WTC11 (cell line): ENCODE measurements at regions not wholly inside any gene's neighbourhood (a gene's known extent, or its start where the extent isn't known, plus 50 kb on each side); places are given as distances from the start of the nearest gene placed in this dataset.

Experiments
- ATAC-seq: fragments of 200-7000 bp; cut with Tn5 transposase; 2 replicates; pipeline ENCODE4 v1.10.0; 2021; ENCODE audit warnings: mild to moderate bottlenecking, moderate library complexity
- CTCF ChIA-PET: fragments of 300-600 bp; sonication (Branson Sonifier 250); formaldehyde crosslinking; loops from one replicate; lab custom pipeline; 2021; ENCODE audit warnings: antibody characterized with exemption; lab: Charles Lee
- POLR2A ChIA-PET: fragments of 350-600 bp; sonication (Branson Sonifier 250); formaldehyde crosslinking; loops from one replicate; lab custom pipeline; 2021; ENCODE audit warnings: antibody characterized with exemption; lab: Charles Lee
- DNase-seq: peaks from one replicate; pipeline ENCODE4 v3.0.0; 2021; ENCODE audit warnings: low spot score
- H3K27ac Mint-ChIP-seq: 2 replicates; pipeline ENCODE4 v1.8.0; 2021; ENCODE audit warnings: mixed read lengths
- H3K27me3 Mint-ChIP-seq: 2 replicates; pipeline ENCODE4 v1.8.0; 2021; ENCODE audit warnings: low read depth, mild to moderate bottlenecking, moderate library complexity, mixed read lengths
- H3K36me3 Mint-ChIP-seq: 2 replicates; pipeline ENCODE4 v1.8.0; 2021; ENCODE audit warnings: mixed read lengths
- H3K4me1 Mint-ChIP-seq: 2 replicates; pipeline ENCODE4 v1.8.0; 2022; ENCODE audit warnings: mixed read lengths
- H3K4me3 Mint-ChIP-seq: 2 replicates; pipeline ENCODE4 v1.8.0; 2021; ENCODE audit warnings: mild to moderate bottlenecking, moderate library complexity, mixed read lengths
- H3K9me3 Mint-ChIP-seq: 2 replicates; pipeline ENCODE4 v1.8.0; 2021; ENCODE audit warnings: mixed read lengths
- CBFB ChIP-seq: sonication (generic); formaldehyde crosslinking; IDR thresholded peaks from 2 replicates; pipeline ENCODE4 v1.8.1; 2022; ENCODE audit warnings: mild to moderate bottlenecking, low read depth, missing genetic modification reagents
- GABPB1 ChIP-seq: sonication (generic); formaldehyde crosslinking; IDR thresholded peaks from 2 replicates; pipeline ENCODE4 v1.8.1; 2023; ENCODE audit warnings: mild to moderate bottlenecking, missing genetic modification reagents
- GTF2I ChIP-seq: fragments of 250-450 bp; sonication (Bioruptor Pico); conservative IDR thresholded peaks from 2 replicates; pipeline ENCODE4 v1.4.0; 2021; ENCODE audit warnings: mild to moderate bottlenecking
- KAT7 ChIP-seq: sonication (generic); formaldehyde crosslinking; IDR thresholded peaks from 2 replicates; pipeline ENCODE4 v1.8.1; 2023; ENCODE audit warnings: missing genetic modification reagents, mild to moderate bottlenecking, borderline replicate concordance
- NR3C1 ChIP-seq: sonication (generic); formaldehyde crosslinking; conservative IDR thresholded peaks from 2 replicates; pipeline ENCODE4 v1.8.1; 2023; ENCODE audit warnings: low read depth, mild to moderate bottlenecking, missing genetic modification reagents
- RELA ChIP-seq: sonication (generic); formaldehyde crosslinking; IDR thresholded peaks from 2 replicates; pipeline ENCODE4 v1.8.1; 2022; ENCODE audit warnings: missing genetic modification reagents, mild to moderate bottlenecking, borderline replicate concordance
- SOX15 ChIP-seq: fragments of 250-450 bp; sonication (Bioruptor Pico); IDR thresholded peaks from 2 replicates; pipeline ENCODE4 v1.9.0; 2021; ENCODE audit warnings: mild to moderate bottlenecking
- TCF7 ChIP-seq: sonication (generic); formaldehyde crosslinking; IDR thresholded peaks from 2 replicates; pipeline ENCODE4 v1.8.0; 2022; ENCODE audit warnings: mild to moderate bottlenecking, low read depth, missing genetic modification reagents, moderate library complexity
- ZNF138 ChIP-seq: sonication (generic); formaldehyde crosslinking; conservative IDR thresholded peaks from 2 replicates; pipeline ENCODE4 v1.8.1; 2022; ENCODE audit warnings: mild to moderate bottlenecking, moderate library complexity, missing genetic modification reagents
- ZNF232 ChIP-seq: sonication (generic); formaldehyde crosslinking; IDR thresholded peaks from 2 replicates; pipeline ENCODE4 v1.8.0; 2022; ENCODE audit warnings: mild to moderate bottlenecking, missing genetic modification reagents
- TF ChIP-seq, protein P1 (sequence below): fragments of 250-450 bp; sonication (Bioruptor Pico); IDR thresholded peaks from 2 replicates; pipeline ENCODE4 v1.9.0; 2021; ENCODE audit warnings: mild to moderate bottlenecking, borderline replicate concordance
- TF ChIP-seq, protein P2 (sequence below): sonication (generic); formaldehyde crosslinking; IDR thresholded peaks from 2 replicates; pipeline ENCODE4 v1.8.1; 2023; ENCODE audit warnings: mild to moderate bottlenecking, missing genetic modification reagents
- TF ChIP-seq, protein P3 (sequence below): fragments of 250-450 bp; sonication (Bioruptor Pico); IDR thresholded peaks from 2 replicates; pipeline ENCODE4 v2.1.2; 2022; ENCODE audit warnings: mild to moderate bottlenecking, moderate library complexity
- TF ChIP-seq, protein P4 (sequence below): sonication (generic); formaldehyde crosslinking; IDR thresholded peaks from 2 replicates; pipeline ENCODE4 v1.8.0; 2022; ENCODE audit warnings: missing genetic modification reagents
- TF ChIP-seq, protein P5 (sequence below): fragments of 250-450 bp; sonication (Bioruptor Pico); IDR thresholded peaks from 2 replicates; pipeline ENCODE4 v1.9.0; 2021; ENCODE audit warnings: mild to moderate bottlenecking
- TF ChIP-seq, protein P6 (sequence below): sonication (generic); formaldehyde crosslinking; conservative IDR thresholded peaks from 2 replicates; pipeline ENCODE4 v1.8.1; 2023; ENCODE audit warnings: mild to moderate bottlenecking, low read depth, missing genetic modification reagents, moderate library complexity
- TF ChIP-seq, protein P7 (sequence below): sonication (generic); formaldehyde crosslinking; IDR thresholded peaks from 2 replicates; pipeline ENCODE4 v1.8.1; 2022; ENCODE audit warnings: low read depth, mild to moderate bottlenecking, moderate library complexity, missing genetic modification reagents, borderline replicate concordance
- TF ChIP-seq, protein P8 (sequence below): sonication (generic); formaldehyde crosslinking; IDR thresholded peaks from 2 replicates; pipeline ENCODE4 v1.8.1; 2022; ENCODE audit warnings: mild to moderate bottlenecking, missing genetic modification reagents, moderate library complexity, borderline replicate concordance

DNA sequence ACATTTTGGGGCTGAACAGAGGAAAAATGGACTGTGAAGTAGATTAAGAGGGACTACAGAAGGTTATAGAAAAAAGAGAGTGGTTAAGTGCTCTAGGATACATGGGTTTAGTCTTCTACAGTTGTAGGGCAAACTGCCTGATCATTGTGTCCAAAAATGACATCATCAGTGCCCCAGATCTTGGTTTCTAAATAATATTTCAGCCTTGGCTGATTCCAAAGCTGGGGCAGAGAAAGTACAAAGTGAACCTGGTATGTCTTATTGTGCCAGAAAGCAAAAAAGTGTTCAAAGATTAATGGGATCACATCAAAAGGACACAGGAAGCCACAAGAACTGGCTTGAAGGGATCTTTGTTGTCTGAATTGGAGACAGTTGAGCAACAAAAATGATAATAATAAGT lies 97.1 kb upstream of the ZNF521 start (continued):
- TF ChIP-seq, protein P1, sequence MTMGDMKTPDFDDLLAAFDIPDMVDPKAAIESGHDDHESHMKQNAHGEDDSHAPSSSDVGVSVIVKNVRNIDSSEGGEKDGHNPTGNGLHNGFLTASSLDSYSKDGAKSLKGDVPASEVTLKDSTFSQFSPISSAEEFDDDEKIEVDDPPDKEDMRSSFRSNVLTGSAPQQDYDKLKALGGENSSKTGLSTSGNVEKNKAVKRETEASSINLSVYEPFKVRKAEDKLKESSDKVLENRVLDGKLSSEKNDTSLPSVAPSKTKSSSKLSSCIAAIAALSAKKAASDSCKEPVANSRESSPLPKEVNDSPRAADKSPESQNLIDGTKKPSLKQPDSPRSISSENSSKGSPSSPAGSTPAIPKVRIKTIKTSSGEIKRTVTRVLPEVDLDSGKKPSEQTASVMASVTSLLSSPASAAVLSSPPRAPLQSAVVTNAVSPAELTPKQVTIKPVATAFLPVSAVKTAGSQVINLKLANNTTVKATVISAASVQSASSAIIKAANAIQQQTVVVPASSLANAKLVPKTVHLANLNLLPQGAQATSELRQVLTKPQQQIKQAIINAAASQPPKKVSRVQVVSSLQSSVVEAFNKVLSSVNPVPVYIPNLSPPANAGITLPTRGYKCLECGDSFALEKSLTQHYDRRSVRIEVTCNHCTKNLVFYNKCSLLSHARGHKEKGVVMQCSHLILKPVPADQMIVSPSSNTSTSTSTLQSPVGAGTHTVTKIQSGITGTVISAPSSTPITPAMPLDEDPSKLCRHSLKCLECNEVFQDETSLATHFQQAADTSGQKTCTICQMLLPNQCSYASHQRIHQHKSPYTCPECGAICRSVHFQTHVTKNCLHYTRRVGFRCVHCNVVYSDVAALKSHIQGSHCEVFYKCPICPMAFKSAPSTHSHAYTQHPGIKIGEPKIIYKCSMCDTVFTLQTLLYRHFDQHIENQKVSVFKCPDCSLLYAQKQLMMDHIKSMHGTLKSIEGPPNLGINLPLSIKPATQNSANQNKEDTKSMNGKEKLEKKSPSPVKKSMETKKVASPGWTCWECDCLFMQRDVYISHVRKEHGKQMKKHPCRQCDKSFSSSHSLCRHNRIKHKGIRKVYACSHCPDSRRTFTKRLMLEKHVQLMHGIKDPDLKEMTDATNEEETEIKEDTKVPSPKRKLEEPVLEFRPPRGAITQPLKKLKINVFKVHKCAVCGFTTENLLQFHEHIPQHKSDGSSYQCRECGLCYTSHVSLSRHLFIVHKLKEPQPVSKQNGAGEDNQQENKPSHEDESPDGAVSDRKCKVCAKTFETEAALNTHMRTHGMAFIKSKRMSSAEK (CRISPR knock-in tag), result no peak
- TF ChIP-seq SOX15 (CRISPR knock-in tag) (no peak), NR3C1 (CRISPR knock-in tag) (no peak), KAT7 (CRISPR knock-in tag) (no peak), RELA (CRISPR knock-in tag) (no peak), ZNF232 (no peak), ZNF138 (CRISPR knock-in tag) (no peak)
- TF ChIP-seq, protein P2, sequence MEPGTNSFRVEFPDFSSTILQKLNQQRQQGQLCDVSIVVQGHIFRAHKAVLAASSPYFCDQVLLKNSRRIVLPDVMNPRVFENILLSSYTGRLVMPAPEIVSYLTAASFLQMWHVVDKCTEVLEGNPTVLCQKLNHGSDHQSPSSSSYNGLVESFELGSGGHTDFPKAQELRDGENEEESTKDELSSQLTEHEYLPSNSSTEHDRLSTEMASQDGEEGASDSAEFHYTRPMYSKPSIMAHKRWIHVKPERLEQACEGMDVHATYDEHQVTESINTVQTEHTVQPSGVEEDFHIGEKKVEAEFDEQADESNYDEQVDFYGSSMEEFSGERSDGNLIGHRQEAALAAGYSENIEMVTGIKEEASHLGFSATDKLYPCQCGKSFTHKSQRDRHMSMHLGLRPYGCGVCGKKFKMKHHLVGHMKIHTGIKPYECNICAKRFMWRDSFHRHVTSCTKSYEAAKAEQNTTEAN (CRISPR knock-in tag), result no peak
- TF ChIP-seq, protein P3, sequence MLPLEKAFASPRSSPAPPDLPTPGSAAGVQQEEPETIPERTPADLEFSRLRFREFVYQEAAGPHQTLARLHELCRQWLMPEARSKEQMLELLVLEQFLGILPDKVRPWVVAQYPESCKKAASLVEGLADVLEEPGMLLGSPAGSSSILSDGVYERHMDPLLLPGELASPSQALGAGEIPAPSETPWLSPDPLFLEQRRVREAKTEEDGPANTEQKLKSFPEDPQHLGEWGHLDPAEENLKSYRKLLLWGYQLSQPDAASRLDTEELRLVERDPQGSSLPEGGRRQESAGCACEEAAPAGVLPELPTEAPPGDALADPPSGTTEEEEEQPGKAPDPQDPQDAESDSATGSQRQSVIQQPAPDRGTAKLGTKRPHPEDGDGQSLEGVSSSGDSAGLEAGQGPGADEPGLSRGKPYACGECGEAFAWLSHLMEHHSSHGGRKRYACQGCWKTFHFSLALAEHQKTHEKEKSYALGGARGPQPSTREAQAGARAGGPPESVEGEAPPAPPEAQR, result no peak

DNA sequence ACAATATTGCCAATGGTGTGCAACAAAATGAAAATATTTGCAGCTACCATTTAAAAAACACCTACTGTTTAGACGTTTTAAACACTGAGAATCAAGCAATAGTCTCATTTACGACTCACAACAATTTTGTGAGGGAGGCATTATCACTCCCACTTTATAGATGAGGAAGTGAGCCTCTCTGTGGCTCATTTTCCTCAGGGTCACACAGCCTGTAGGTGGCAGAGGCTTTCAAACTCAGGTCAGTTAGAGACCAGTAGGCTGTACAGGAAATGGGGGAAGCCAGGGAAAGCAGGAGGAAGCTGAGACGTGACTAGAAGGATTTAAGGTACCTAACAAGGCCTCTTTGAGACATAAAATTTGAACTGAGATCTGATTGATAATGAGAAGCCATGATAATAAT lies 95.0 kb upstream of the ZNF521 start:
- Mint-ChIP-seq H3K4me1 (no peaks in the 10 kb centered on the region), H3K27ac (no peak overlapping the region), H3K36me3 (peaks cover 12% of the 10 kb centered on the region), H3K27me3 (no peaks in the 10 kb centered on the region), H3K4me3 (no peak overlapping the region), H3K9me3 (peaks cover 30% of the 10 kb centered on the region)
- ChIA-PET CTCF (no interaction called here), POLR2A (no interaction called here)
- no peak for ATAC-seq
- DNase-seq, result no peak
- TF ChIP-seq GABPB1 (CRISPR knock-in tag) (no peak), GTF2I (no peak), TCF7 (CRISPR knock-in tag) (no peak), CBFB (no peak)
- TF ChIP-seq, protein P4, sequence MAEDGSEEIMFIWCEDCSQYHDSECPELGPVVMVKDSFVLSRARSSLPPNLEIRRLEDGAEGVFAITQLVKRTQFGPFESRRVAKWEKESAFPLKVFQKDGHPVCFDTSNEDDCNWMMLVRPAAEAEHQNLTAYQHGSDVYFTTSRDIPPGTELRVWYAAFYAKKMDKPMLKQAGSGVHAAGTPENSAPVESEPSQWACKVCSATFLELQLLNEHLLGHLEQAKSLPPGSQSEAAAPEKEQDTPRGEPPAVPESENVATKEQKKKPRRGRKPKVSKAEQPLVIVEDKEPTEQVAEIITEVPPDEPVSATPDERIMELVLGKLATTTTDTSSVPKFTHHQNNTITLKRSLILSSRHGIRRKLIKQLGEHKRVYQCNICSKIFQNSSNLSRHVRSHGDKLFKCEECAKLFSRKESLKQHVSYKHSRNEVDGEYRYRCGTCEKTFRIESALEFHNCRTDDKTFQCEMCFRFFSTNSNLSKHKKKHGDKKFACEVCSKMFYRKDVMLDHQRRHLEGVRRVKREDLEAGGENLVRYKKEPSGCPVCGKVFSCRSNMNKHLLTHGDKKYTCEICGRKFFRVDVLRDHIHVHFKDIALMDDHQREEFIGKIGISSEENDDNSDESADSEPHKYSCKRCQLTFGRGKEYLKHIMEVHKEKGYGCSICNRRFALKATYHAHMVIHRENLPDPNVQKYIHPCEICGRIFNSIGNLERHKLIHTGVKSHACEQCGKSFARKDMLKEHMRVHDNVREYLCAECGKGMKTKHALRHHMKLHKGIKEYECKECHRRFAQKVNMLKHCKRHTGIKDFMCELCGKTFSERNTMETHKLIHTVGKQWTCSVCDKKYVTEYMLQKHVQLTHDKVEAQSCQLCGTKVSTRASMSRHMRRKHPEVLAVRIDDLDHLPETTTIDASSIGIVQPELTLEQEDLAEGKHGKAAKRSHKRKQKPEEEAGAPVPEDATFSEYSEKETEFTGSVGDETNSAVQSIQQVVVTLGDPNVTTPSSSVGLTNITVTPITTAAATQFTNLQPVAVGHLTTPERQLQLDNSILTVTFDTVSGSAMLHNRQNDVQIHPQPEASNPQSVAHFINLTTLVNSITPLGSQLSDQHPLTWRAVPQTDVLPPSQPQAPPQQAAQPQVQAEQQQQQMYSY (CRISPR knock-in tag), result no peak
- TF ChIP-seq, protein P3, result no peak
- TF ChIP-seq, protein P5, sequence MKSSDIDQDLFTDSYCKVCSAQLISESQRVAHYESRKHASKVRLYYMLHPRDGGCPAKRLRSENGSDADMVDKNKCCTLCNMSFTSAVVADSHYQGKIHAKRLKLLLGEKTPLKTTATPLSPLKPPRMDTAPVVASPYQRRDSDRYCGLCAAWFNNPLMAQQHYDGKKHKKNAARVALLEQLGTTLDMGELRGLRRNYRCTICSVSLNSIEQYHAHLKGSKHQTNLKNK (CRISPR knock-in tag), result no peak
- TF ChIP-seq, protein P6, sequence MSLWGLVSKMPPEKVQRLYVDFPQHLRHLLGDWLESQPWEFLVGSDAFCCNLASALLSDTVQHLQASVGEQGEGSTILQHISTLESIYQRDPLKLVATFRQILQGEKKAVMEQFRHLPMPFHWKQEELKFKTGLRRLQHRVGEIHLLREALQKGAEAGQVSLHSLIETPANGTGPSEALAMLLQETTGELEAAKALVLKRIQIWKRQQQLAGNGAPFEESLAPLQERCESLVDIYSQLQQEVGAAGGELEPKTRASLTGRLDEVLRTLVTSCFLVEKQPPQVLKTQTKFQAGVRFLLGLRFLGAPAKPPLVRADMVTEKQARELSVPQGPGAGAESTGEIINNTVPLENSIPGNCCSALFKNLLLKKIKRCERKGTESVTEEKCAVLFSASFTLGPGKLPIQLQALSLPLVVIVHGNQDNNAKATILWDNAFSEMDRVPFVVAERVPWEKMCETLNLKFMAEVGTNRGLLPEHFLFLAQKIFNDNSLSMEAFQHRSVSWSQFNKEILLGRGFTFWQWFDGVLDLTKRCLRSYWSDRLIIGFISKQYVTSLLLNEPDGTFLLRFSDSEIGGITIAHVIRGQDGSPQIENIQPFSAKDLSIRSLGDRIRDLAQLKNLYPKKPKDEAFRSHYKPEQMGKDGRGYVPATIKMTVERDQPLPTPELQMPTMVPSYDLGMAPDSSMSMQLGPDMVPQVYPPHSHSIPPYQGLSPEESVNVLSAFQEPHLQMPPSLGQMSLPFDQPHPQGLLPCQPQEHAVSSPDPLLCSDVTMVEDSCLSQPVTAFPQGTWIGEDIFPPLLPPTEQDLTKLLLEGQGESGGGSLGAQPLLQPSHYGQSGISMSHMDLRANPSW (CRISPR knock-in tag), result no peak
- TF ChIP-seq, protein P7, sequence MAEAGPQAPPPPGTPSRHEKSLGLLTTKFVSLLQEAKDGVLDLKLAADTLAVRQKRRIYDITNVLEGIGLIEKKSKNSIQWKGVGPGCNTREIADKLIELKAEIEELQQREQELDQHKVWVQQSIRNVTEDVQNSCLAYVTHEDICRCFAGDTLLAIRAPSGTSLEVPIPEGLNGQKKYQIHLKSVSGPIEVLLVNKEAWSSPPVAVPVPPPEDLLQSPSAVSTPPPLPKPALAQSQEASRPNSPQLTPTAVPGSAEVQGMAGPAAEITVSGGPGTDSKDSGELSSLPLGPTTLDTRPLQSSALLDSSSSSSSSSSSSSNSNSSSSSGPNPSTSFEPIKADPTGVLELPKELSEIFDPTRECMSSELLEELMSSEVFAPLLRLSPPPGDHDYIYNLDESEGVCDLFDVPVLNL (CRISPR knock-in tag), result no peak
- TF ChIP-seq, protein P8, sequence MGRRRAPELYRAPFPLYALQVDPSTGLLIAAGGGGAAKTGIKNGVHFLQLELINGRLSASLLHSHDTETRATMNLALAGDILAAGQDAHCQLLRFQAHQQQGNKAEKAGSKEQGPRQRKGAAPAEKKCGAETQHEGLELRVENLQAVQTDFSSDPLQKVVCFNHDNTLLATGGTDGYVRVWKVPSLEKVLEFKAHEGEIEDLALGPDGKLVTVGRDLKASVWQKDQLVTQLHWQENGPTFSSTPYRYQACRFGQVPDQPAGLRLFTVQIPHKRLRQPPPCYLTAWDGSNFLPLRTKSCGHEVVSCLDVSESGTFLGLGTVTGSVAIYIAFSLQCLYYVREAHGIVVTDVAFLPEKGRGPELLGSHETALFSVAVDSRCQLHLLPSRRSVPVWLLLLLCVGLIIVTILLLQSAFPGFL, result no peak
